Right atrium auricular region (tissue), 2 donors: ENCODE measurements at regions not wholly inside any gene's neighbourhood (a gene's known extent, or its start where the extent isn't known, plus 50 kb on each side); places are given as distances from the start of the nearest gene placed in this dataset.

Experiments
- DNase-seq: peaks from one replicate; pipeline ENCODE4 v3.0.0-alpha.2; 2019; ENCODE audit warnings: low spot score
- H3K27ac ChIP-seq, 2 donors: fragments of 200-600 bp; sonication (generic); 1 replicate in 1 of 2; 2 replicates in 1 of 2; pipeline ENCODE4 v1.5.1; 2016 to 2019
- H3K27me3 ChIP-seq, 2 donors: fragments of 200-600 bp; sonication (generic); one replicate each; pipeline versions ENCODE4 v1.5.1 to v1.6.0; 2017 to 2019
- H3K36me3 ChIP-seq: fragments of 200-600 bp; sonication (generic); one replicate; pipeline ENCODE4 v1.5.1; 2016
- H3K4me1 ChIP-seq, 2 donors: fragments of 200-600 bp; sonication (generic); one replicate each; pipeline versions ENCODE4 v1.5.1 to v1.6.0; 2017 to 2019
- H3K4me3 ChIP-seq, 2 donors: fragments of 200-600 bp; sonication (generic); 1 replicate in 1 of 2; 2 replicates in 1 of 2; pipeline ENCODE4 v1.5.1; 2017 to 2019; ENCODE audit warnings: mild to moderate bottlenecking in 1 of 2, moderate library complexity in 1 of 2
- H3K9me3 ChIP-seq, 2 donors: fragments of 200-600 bp; sonication (generic); one replicate each; pipeline ENCODE4 v1.5.1; 2019
- CTCF ChIP-seq, 2 donors: fragments of 200-600 bp; sonication (generic); IDR thresholded peaks; one replicate each; pipeline ENCODE4 v1.5.1; 2019; ENCODE audit warnings: antibody characterized with exemption in 2 of 2

GRCh38 chr4:119744580-119744979 lies 116.0 kb upstream of the PDE5A start:
- Histone ChIP-seq H3K4me3 (no peak overlapping the region), H3K36me3 (no peaks in the 10 kb centered on the region), H3K27me3 (no peaks in the 10 kb centered on the region), H3K4me1 (peaks cover 0 to 10% of the 10 kb centered on the region in 2 donors), H3K9me3 (no peaks in the 10 kb centered on the region), H3K27ac (no peak overlapping the region)
- no peak for TF ChIP-seq CTCF (IDR thresholded peaks at IDR 0.05)
- no peak for DNase-seq

GRCh38 chr4:119743644-119744043 lies 115.0 kb upstream of the PDE5A start:
- Histone ChIP-seq H3K4me1 (peaks cover 0 to 10% of the 10 kb centered on the region in 2 donors), H3K4me3 (no peak overlapping the region), H3K27ac (no peak overlapping the region), H3K9me3 (no peaks in the 10 kb centered on the region), H3K27me3 (no peaks in the 10 kb centered on the region), H3K36me3 (no peaks in the 10 kb centered on the region)
- TF ChIP-seq CTCF (IDR thresholded peaks at IDR 0.05) = no peak
- no peak for DNase-seq

- Histone ChIP-seq H3K4me1 (peaks cover 0 to 10% of the 10 kb centered on the region in 2 donors), H3K27ac (no peak overlapping the region)
- TF ChIP-seq CTCF (IDR thresholded peaks at IDR 0.05) = no peak
These were observed 111.2 kb upstream of the PDE5A start for GRCh38 chr4:119739796-119740195.

GRCh38 chr4:119738901-119739300 lies 110.3 kb upstream of the PDE5A start:
- H3K4me3 ChIP-seq = no peak overlapping the region
- no peaks in the 10 kb centered on the region for H3K36me3 ChIP-seq
- no peak for TF ChIP-seq CTCF (IDR thresholded peaks at IDR 0.05)
- H3K27ac ChIP-seq = no peak overlapping the region
- no peaks in the 10 kb centered on the region for H3K27me3 ChIP-seq
- H3K4me1 ChIP-seq = peaks cover 0 to 10% of the 10 kb centered on the region in 2 donors
- no peaks in the 10 kb centered on the region for H3K9me3 ChIP-seq
- no peak for DNase-seq

More at GRCh38 chr4:119739796-119740195, 111.2 kb upstream of the PDE5A start:
- Histone ChIP-seq H3K4me3 (no peak overlapping the region), H3K27me3 (no peaks in the 10 kb centered on the region), H3K9me3 (no peaks in the 10 kb centered on the region), H3K36me3 (no peaks in the 10 kb centered on the region)
- no peak for DNase-seq

GRCh38 chr4:119736559-119736958 lies 108.0 kb upstream of the PDE5A start:
- TF ChIP-seq CTCF (IDR thresholded peaks at IDR 0.05) = no peak
- peaks cover 0 to 5% of the 10 kb centered on the region in 2 donors for H3K4me1 ChIP-seq
- no peak overlapping the region for H3K4me3 ChIP-seq
- H3K9me3 ChIP-seq = no peaks in the 10 kb centered on the region
- H3K27ac ChIP-seq = peak overlapping the region in 1 of 2 donors; percentile 88
- H3K27me3 ChIP-seq = no peaks in the 10 kb centered on the region
- no peaks in the 10 kb centered on the region for H3K36me3 ChIP-seq
- DNase-seq = no peak

GRCh38 chr4:119735165-119735651 lies 106.6 kb upstream of the PDE5A start:
- no peak for DNase-seq
- Histone ChIP-seq H3K27ac (peak overlapping the region; percentile 53 to 88), H3K36me3 (no peaks in the 10 kb centered on the region), H3K4me3 (no peak overlapping the region), H3K9me3 (no peaks in the 10 kb centered on the region), H3K27me3 (no peaks in the 10 kb centered on the region), H3K4me1 (peaks cover 0 to 18% of the 10 kb centered on the region in 2 donors)
- TF ChIP-seq CTCF (IDR thresholded peaks at IDR 0.05) = no peak
